ENCODE measurements at regions not wholly inside any gene's neighbourhood (a gene's known extent, or its start where the extent isn't known, plus 50 kb on each side); places are given as distances from the start of the nearest gene placed in this dataset.

- Histone ChIP-seq H3K4me1 (peaks cover 0 to 20% (median 0%) of the 10 kb centered on the region in 4 donors), H3K9me3 (no peaks in the 10 kb centered on the region), H3K27ac (no peak overlapping the region), H3K4me3 (no peak overlapping the region), H3K36me3 (no peaks in the 10 kb centered on the region), H3K27me3 (no peaks in the 10 kb centered on the region)
- WGBS, 2 donors, result 54 to 63% methylated on average over 6 of the region's 6 CpGs
- TF ChIP-seq POLR2A (IDR thresholded peaks at IDR 0.05) (no peak), EP300 (IDR thresholded peaks at IDR 0.05) (no peak), CTCF (IDR thresholded peaks at IDR 0.05) (no peak)
- DNase-seq (ENCODE audit: low spot score in 2 of 2), result no peak
Observed at GRCh38 chr13:24086642-24087041, 73.9 kb upstream of the SPATA13 start.

GRCh38 chr13:24087605-24088225 is 72.8 kb upstream of the SPATA13 start:
- TF ChIP-seq EP300 (IDR thresholded peaks at IDR 0.05), result no peak
- no peak for TF ChIP-seq POLR2A (IDR thresholded peaks at IDR 0.05)
- TF ChIP-seq CTCF (IDR thresholded peaks at IDR 0.05), result no peak
- H3K27ac ChIP-seq, result no peak overlapping the region
- 55 to 63% methylated on average over 7 of the region's 7 CpGs for WGBS, 2 donors

GRCh38 chr13:24090049-24090448 is 70.5 kb upstream of the SPATA13 start:
- 100% methylated on average over 1 of the region's 1 CpG for WGBS, 2 donors
- H3K9me3 ChIP-seq, result no peaks in the 10 kb centered on the region
- DNase-seq (ENCODE audit: low spot score in 2 of 2), result no peak

More at GRCh38 chr13:24087605-24088225, 72.8 kb upstream of the SPATA13 start:
- no peak for DNase-seq (ENCODE audit: low spot score in 2 of 2)
- H3K27me3 ChIP-seq, result no peaks in the 10 kb centered on the region
- peaks cover 0 to 30% (median 2%) of the 10 kb centered on the region in 4 donors for H3K4me1 ChIP-seq
- no peaks in the 10 kb centered on the region for H3K9me3 ChIP-seq
- no peak overlapping the region for H3K4me3 ChIP-seq
- no peaks in the 10 kb centered on the region for H3K36me3 ChIP-seq

GRCh38 chr13:24091080-24091479 is 69.4 kb upstream of the SPATA13 start:
- Histone ChIP-seq H3K27me3 (no peaks in the 10 kb centered on the region), H3K36me3 (no peaks in the 10 kb centered on the region), H3K4me3 (no peak overlapping the region), H3K4me1 (peaks cover 0 to 28% (median 2%) of the 10 kb centered on the region in 4 donors), H3K27ac (no peak overlapping the region), H3K9me3 (no peaks in the 10 kb centered on the region)
- TF ChIP-seq POLR2A (IDR thresholded peaks at IDR 0.05) (no peak), EP300 (IDR thresholded peaks at IDR 0.05) (no peak), CTCF (IDR thresholded peaks at IDR 0.05) (no peak)
- no peak for DNase-seq (ENCODE audit: low spot score in 2 of 2)
- WGBS, 2 donors, result 79 to 84% methylated on average over 4 of the region's 4 CpGs

More at GRCh38 chr13:24090049-24090448, 70.5 kb upstream of the SPATA13 start:
- Histone ChIP-seq H3K27ac (no peak overlapping the region), H3K36me3 (no peaks in the 10 kb centered on the region), H3K4me3 (no peak overlapping the region), H3K27me3 (no peaks in the 10 kb centered on the region), H3K4me1 (peaks cover 0 to 28% (median 2%) of the 10 kb centered on the region in 4 donors)
- TF ChIP-seq POLR2A (IDR thresholded peaks at IDR 0.05) (no peak), EP300 (IDR thresholded peaks at IDR 0.05) (no peak), CTCF (IDR thresholded peaks at IDR 0.05) (no peak)

GRCh38 chr13:24092108-24092507 is 68.4 kb upstream of the SPATA13 start:
- H3K27me3 ChIP-seq, result no peaks in the 10 kb centered on the region
- H3K27ac ChIP-seq, result peak overlapping the region in 2 of 4 donors; percentile 57 to 64
- DNase-seq (ENCODE audit: low spot score in 2 of 2), result no peak
- peaks cover 0 to 25% (median 2%) of the 10 kb centered on the region in 4 donors for H3K4me1 ChIP-seq
- TF ChIP-seq POLR2A (IDR thresholded peaks at IDR 0.05), result no peak
- no peak for TF ChIP-seq EP300 (IDR thresholded peaks at IDR 0.05)
- TF ChIP-seq CTCF (IDR thresholded peaks at IDR 0.05), result no peak
- 61 to 69% methylated on average over 1 of the region's 1 CpG for WGBS, 2 donors
- H3K4me3 ChIP-seq, result no peak overlapping the region
- H3K9me3 ChIP-seq, result no peaks in the 10 kb centered on the region
- no peaks in the 10 kb centered on the region for H3K36me3 ChIP-seq
